Tibial nerve (tissue), 4 donors: ENCODE measurements at regions not wholly inside any gene's neighbourhood (a gene's known extent, or its start where the extent isn't known, plus 50 kb on each side); places are given as distances from the start of the nearest gene placed in this dataset.
"Not testable (repeated sequence)": the region's sequence is repeated elsewhere in the genome, so short reads cannot be mapped to it uniquely, and the experiment has no call there.

ENCODE experiments used
- DNase-seq, 2 donors: peaks; one replicate each; pipeline ENCODE4 v3.0.0-alpha.2; 2019; ENCODE audit warnings: low spot score in 2 of 2
- H3K27ac ChIP-seq, 4 donors: fragments of 200-600 bp; sonication (generic) in 3 of 4; one replicate each; pipeline ENCODE4 v1.5.1; 2017 to 2019; ENCODE audit warnings: mild to moderate bottlenecking in 1 of 4
- H3K27me3 ChIP-seq, 2 donors: fragments of 200-600 bp; sonication (generic) in 1 of 2; one replicate each; pipeline versions ENCODE4 v1.5.1 to v1.6.0; 2017 to 2019
- H3K36me3 ChIP-seq, 3 donors: fragments of 200-600 bp; sonication (generic); one replicate each; pipeline ENCODE4 v1.5.1; 2018 to 2019
- H3K4me1 ChIP-seq, 4 donors: fragments of 200-600 bp; sonication (generic) in 3 of 4; one replicate each; pipeline ENCODE4 v1.5.1; 2017 to 2019
- H3K4me3 ChIP-seq, 4 donors: fragments of 200-600 bp; sonication (generic) in 3 of 4; one replicate each; pipeline ENCODE4 v1.5.1; 2017 to 2019; ENCODE audit warnings: mild to moderate bottlenecking in 1 of 4, moderate library complexity in 1 of 4
- H3K9me3 ChIP-seq, 4 donors: fragments of 200-600 bp; sonication (generic) in 3 of 4; one replicate each; pipeline ENCODE4 v1.5.1; 2017 to 2019
- EP300 ChIP-seq, 2 donors: sonication (generic); formaldehyde crosslinking; IDR thresholded peaks; one replicate each; pipeline ENCODE4 v1.6.1; 2017; ENCODE audit warnings: antibody characterized with exemption in 2 of 2, mild to moderate bottlenecking in 1 of 2
- POLR2A ChIP-seq, 2 donors: fragments of 450-650 bp; IDR thresholded peaks; one replicate each; pipeline ENCODE4 v1.6.1; 2017; ENCODE audit warnings: antibody characterized with exemption in 2 of 2, mild to moderate bottlenecking in 2 of 2, moderate library complexity in 2 of 2
- whole genome bisulfite sequencing, 2 donors: methylation state at CpG; one replicate each; pipeline ENCODE4 v1.1.5; 2018; 5-methylcytosine and 5-hydroxymethylcytosine counted together
- TF ChIP-seq, protein P1 (sequence below), 5 experiments: fragments of 200-600 bp in 3 of 5; fragments of 450-650 bp in 2 of 5; sonication (generic) in 3 of 5; IDR thresholded peaks; one replicate each; pipeline ENCODE4 v1.5.1; 2016 to 2019; ENCODE audit warnings: antibody characterized with exemption in 5 of 5, mild to moderate bottlenecking in 3 of 5, moderate library complexity in 2 of 5

DNA sequence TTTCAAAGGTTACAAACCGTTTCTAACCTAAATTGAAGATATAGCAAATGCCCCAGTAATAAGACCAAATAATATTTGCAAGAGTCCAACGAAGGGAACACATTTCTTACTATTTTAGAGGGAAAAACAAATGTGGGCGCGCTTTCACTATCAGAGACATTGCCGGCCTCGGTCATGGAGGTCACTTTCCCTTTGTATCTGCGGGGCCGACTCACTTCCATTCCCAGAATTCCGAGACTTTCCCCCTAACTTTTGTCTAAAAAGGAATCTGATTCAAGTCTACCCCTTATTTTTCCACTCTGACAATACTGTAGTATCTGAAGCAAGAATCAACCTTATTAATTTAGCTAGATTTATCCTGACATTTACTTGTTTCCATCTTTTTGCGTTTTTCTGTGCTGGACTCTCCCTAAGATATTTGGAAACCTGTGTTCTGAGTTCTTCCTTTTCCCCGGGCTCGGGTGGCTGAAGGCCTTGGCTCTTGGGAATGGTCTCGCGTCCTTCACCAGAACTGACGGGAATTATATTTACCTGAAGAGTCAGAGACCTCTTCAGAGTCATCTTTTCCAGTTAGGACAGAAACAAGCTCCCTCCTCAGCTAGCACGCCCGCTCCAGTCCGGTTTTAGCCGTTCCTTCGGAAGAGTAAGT is 71.8 kb upstream of the ZNF184 start:
- no peak for TF ChIP-seq POLR2A (IDR thresholded peaks at IDR 0.05)
- TF ChIP-seq, protein P1, sequence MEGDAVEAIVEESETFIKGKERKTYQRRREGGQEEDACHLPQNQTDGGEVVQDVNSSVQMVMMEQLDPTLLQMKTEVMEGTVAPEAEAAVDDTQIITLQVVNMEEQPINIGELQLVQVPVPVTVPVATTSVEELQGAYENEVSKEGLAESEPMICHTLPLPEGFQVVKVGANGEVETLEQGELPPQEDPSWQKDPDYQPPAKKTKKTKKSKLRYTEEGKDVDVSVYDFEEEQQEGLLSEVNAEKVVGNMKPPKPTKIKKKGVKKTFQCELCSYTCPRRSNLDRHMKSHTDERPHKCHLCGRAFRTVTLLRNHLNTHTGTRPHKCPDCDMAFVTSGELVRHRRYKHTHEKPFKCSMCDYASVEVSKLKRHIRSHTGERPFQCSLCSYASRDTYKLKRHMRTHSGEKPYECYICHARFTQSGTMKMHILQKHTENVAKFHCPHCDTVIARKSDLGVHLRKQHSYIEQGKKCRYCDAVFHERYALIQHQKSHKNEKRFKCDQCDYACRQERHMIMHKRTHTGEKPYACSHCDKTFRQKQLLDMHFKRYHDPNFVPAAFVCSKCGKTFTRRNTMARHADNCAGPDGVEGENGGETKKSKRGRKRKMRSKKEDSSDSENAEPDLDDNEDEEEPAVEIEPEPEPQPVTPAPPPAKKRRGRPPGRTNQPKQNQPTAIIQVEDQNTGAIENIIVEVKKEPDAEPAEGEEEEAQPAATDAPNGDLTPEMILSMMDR (IDR thresholded peaks at IDR 0.05) = no peak
- no peak for TF ChIP-seq EP300 (IDR thresholded peaks at IDR 0.05)
- no peak for DNase-seq
- H3K9me3 ChIP-seq = peaks cover 0 to 20% (median 0%) of the 10 kb centered on the region in 4 donors
- peak overlapping the region in 3 of 4 donors; percentile 0 to 20 (median 14) for H3K4me3 ChIP-seq
- 4 to 5% methylated on average over 20 of the region's 20 CpGs for WGBS, 2 donors
- peaks cover 0 to 16% (median 0%) of the 10 kb centered on the region in 4 donors for H3K4me1 ChIP-seq
- H3K27me3 ChIP-seq = peaks cover 0 to 83% of the 10 kb centered on the region in 2 donors
- H3K36me3 ChIP-seq = no peaks in the 10 kb centered on the region
- no peak overlapping the region for H3K27ac ChIP-seq

DNA sequence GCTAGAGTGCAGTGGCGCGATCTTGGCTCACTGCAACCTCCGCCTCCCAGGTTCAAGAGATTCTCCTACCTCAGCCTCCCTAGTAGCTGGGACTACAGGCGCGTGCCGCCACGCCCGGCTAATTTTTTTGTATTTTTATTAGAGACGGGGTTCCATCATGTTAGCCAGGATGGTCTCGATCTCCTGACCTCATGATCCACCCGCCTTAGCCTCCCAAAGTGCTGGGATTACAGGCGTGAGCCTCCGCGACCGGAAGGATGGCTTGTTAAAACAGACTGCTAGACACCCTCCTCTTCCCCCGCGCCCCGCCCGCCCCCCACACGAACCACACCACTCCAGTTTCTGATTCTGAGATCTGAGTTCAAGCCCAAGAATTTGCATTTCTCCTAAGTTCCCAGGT is 71.2 kb upstream of the ZNF184 start:
- not testable (repeated sequence) for H3K27ac ChIP-seq, DNase-seq, H3K36me3 ChIP-seq
- Histone ChIP-seq H3K9me3 (peaks cover 0 to 20% (median 0%) of the 10 kb centered on the region in 4 donors), H3K27me3 (peaks cover 0 to 84% of the 10 kb centered on the region in 2 donors), H3K4me1 (peaks cover 0 to 16% (median 0%) of the 10 kb centered on the region in 4 donors), H3K4me3 (peak overlapping the region in 1 of 4 donors; percentile 14)
- WGBS, 2 donors = 31 to 34% methylated on average over 20 of the region's 20 CpGs

DNA sequence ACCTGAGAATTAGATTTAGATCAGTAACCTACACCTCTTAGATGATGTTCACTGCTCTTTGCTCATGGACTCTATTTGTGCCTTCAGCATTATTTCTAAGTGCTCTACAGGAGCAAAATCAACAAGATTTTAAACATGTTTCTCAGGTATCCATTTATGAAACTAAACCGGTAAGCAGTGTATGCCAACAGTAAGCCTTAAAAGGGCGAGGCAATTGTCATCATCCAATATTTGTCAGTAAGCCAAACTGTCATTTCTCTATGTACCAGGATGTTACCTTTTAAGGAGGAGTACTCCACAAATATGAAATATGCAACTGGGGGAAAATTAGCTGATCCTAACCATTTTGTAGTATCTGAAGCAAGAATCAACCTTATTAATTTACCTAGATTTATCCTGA is 69.6 kb upstream of the ZNF184 start:
- Histone ChIP-seq H3K36me3 (no peaks in the 10 kb centered on the region), H3K27me3 (peaks cover 0 to 76% of the 10 kb centered on the region in 2 donors), H3K4me1 (peaks cover 0 to 16% (median 0%) of the 10 kb centered on the region in 4 donors), H3K4me3 (no peak overlapping the region), H3K27ac (no peak overlapping the region), H3K9me3 (peaks cover 0 to 16% (median 0%) of the 10 kb centered on the region in 4 donors)
- no peak for DNase-seq
- TF ChIP-seq EP300 (IDR thresholded peaks at IDR 0.05) (no peak), POLR2A (IDR thresholded peaks at IDR 0.05) (no peak)
- TF ChIP-seq, protein P1 (IDR thresholded peaks at IDR 0.05) = no peak
- 83 to 84% methylated on average over 2 of the region's 2 CpGs for WGBS, 2 donors

GRCh38 chr6:27541933-27542297 is 69.0 kb upstream of the ZNF184 start:
- Histone ChIP-seq H3K27me3 (peaks cover 0 to 71% of the 10 kb centered on the region in 2 donors), H3K36me3 (no peaks in the 10 kb centered on the region), H3K27ac (no peak overlapping the region), H3K4me3 (no peak overlapping the region), H3K9me3 (peaks cover 0 to 14% (median 0%) of the 10 kb centered on the region in 4 donors), H3K4me1 (peaks cover 0 to 16% (median 0%) of the 10 kb centered on the region in 4 donors)
- DNase-seq = no peak
- TF ChIP-seq, protein P1 (IDR thresholded peaks at IDR 0.05) = no peak
- TF ChIP-seq EP300 (IDR thresholded peaks at IDR 0.05) (no peak), POLR2A (IDR thresholded peaks at IDR 0.05) (no peak)
- 26 to 39% methylated on average over 5 of the region's 5 CpGs for WGBS, 2 donors

DNA sequence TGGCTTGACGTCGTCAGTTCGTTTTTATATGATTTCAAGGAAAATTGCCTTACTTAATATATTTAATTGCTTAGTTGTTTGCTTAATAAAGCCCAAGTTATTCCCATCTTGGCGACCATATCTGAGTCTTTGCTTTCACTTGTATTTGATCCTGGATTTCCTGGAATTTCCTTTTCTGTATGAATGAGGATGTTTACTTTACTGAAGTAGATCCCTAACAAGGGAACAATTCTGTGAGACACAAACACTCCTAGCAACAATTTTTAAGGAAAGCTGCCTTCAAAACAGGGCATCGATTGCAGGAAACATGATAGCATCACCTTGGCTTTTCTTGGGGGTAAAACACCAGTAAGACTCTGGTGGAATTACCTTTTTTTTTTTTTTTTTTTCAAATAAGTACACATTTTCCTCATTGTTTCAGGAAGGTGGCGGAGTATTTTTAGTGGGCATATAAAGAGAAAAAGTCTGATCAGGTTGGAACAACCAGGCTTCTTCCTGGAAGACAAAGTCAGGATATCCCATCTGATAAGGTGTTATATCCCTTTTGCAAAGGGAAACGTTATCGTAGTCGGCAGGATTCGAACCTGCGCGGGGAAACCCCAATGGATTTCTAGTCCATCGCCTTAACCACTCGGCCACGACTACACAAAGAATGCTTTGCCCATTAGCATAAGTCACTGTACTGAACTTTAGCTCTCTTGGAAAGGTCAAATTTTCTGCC is 68.5 kb upstream of the ZNF184 start:
- WGBS, 2 donors = 32 to 38% methylated on average over 15 of the region's 15 CpGs

More for the DNA sequence above, 68.5 kb upstream of the ZNF184 start:
- no peak overlapping the region for H3K4me3 ChIP-seq
- TF ChIP-seq, protein P1 (IDR thresholded peaks at IDR 0.05) = no peak
- TF ChIP-seq EP300 (IDR thresholded peaks at IDR 0.05) (no peak), POLR2A (IDR thresholded peaks at IDR 0.05) (no peak)
- H3K36me3 ChIP-seq = no peaks in the 10 kb centered on the region
- no peak overlapping the region for H3K27ac ChIP-seq
- peaks cover 0 to 16% (median 0%) of the 10 kb centered on the region in 4 donors for H3K4me1 ChIP-seq
- DNase-seq = no peak
- peaks cover 0 to 69% of the 10 kb centered on the region in 2 donors for H3K27me3 ChIP-seq
- H3K9me3 ChIP-seq = peaks cover 0 to 10% (median 0%) of the 10 kb centered on the region in 4 donors
